ENCODE measurements at regions not wholly inside any gene's neighbourhood (a gene's known extent, or its start where the extent isn't known, plus 50 kb on each side); places are given as distances from the start of the nearest gene placed in this dataset.

DNA sequence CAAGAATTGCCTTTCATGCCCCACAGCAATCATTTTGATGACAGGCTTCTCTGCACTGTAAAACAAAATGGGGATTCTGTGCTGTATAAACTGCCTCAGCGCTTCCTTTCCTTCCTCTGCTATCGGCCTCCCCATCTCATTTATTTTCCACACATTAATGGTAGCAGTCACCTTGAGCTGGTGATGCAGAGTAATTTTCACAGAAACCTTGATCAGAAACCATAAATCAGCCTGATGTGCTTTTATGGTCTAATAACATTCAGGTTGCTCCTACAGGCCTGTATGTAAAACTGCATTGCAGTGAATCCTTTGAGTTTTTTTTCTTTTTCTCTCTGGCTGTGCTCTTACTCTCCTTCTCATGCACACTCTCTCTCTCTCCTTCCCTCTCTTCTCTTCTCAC is 578.4 kb upstream of the STXBP6 start:
- H3K14ac ChIP-seq (ENCODE audit: low read length) = no peak overlapping the region
- no peak overlapping the region for H2BK12ac ChIP-seq (ENCODE audit: low read length)
- no peak overlapping the region for H2AFZ ChIP-seq (ENCODE audit: insufficient read depth, low read length, poor library complexity)
- H3K9ac ChIP-seq (ENCODE audit: low read length) = no peak overlapping the region
- no peaks in the 10 kb centered on the region for H3K79me2 ChIP-seq (ENCODE audit: control insufficient read depth, insufficient read depth, low read length, poor library complexity)
- H3K4me3 ChIP-seq (ENCODE audit: low read depth, low read length) = no peak overlapping the region
- H3K27me3 ChIP-seq (ENCODE audit: insufficient read depth, low read length) = no peaks in the 10 kb centered on the region
- H3K9me3 ChIP-seq (ENCODE audit: insufficient read depth, low read depth, low read length) = no peaks in the 10 kb centered on the region
- H3K27ac ChIP-seq (ENCODE audit: low read depth, low read length) = no peak overlapping the region
- no peak overlapping the region for H3K4ac ChIP-seq (ENCODE audit: low read depth, low read length)
- no peaks in the 10 kb centered on the region for H3K4me1 ChIP-seq (ENCODE audit: control insufficient read depth in 1 of 2, insufficient read depth in 2 of 2, low read length in 2 of 2)
- H3K36me3 ChIP-seq (ENCODE audit: control insufficient read depth in 1 of 2, insufficient read depth in 2 of 2, low read length in 2 of 2) = no peaks in the 10 kb centered on the region
- H3K79me1 ChIP-seq (ENCODE audit: low read length) = no peaks in the 10 kb centered on the region
- H2AK5ac ChIP-seq (ENCODE audit: low read length) = no peak overlapping the region
- H4K12ac ChIP-seq (ENCODE audit: low read depth, low read length) = no peak overlapping the region
- no peak overlapping the region for H3K18ac ChIP-seq (ENCODE audit: low read length)
- H4K91ac ChIP-seq (ENCODE audit: low read depth, low read length) = no peak overlapping the region
- H2BK5ac ChIP-seq (ENCODE audit: low read depth, low read length, poor library complexity) = no peak overlapping the region
- no peak overlapping the region for H2BK120ac ChIP-seq (ENCODE audit: insufficient read depth, low read length, poor library complexity)
- no peak overlapping the region for H3K23ac ChIP-seq (ENCODE audit: low read length)
- no CpG with 5 or more reads among the region's 2 CpGs for WGBS (ENCODE audit: extremely low coverage, insufficient coverage, insufficient read length)
- no peak for DNase-seq
- H3K4me2 ChIP-seq (ENCODE audit: low read length) = no peak overlapping the region
- H4K8ac ChIP-seq (ENCODE audit: low read depth, low read length) = no peak overlapping the region

DNA sequence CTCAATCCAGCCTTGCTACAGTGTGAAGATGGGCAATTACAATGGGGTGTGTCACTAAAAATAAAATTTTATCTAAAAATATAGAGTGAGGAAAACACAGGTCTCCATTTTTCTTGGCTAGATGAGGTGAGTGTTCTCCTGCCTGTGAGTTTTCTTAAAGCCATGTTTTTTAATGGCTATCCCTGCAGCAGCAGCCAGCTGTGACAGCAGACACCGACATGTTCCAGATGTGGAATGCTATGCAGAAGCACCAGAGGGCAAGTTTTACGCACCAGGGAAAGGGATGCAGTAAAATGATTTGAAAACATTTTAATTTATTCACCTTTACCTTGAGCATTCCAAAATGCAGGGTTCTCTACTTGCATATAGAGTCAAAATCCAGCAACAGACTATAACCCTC is 577.0 kb upstream of the STXBP6 start:
- H3K36me3 ChIP-seq (ENCODE audit: control insufficient read depth in 1 of 2, insufficient read depth in 2 of 2, low read length in 2 of 2) = no peaks in the 10 kb centered on the region
- no peak overlapping the region for H3K9ac ChIP-seq (ENCODE audit: low read length)
- no peaks in the 10 kb centered on the region for H3K79me2 ChIP-seq (ENCODE audit: control insufficient read depth, insufficient read depth, low read length, poor library complexity)
- H3K27me3 ChIP-seq (ENCODE audit: insufficient read depth, low read length) = no peaks in the 10 kb centered on the region
- no CpG with 5 or more reads among the region's 2 CpGs for WGBS (ENCODE audit: extremely low coverage, insufficient coverage, insufficient read length)
- H3K4ac ChIP-seq (ENCODE audit: low read depth, low read length) = no peak overlapping the region
- no peak overlapping the region for H3K27ac ChIP-seq (ENCODE audit: low read depth, low read length)
- H2AK5ac ChIP-seq (ENCODE audit: low read length) = no peak overlapping the region
- H3K4me2 ChIP-seq (ENCODE audit: low read length) = no peak overlapping the region
- no peak overlapping the region for H4K12ac ChIP-seq (ENCODE audit: low read depth, low read length)
- H3K79me1 ChIP-seq (ENCODE audit: low read length) = no peaks in the 10 kb centered on the region
- no peak overlapping the region for H3K18ac ChIP-seq (ENCODE audit: low read length)
- H3K14ac ChIP-seq (ENCODE audit: low read length) = no peak overlapping the region
- no peak overlapping the region for H3K4me3 ChIP-seq (ENCODE audit: low read depth, low read length)
- DNase-seq = no peak
- H4K8ac ChIP-seq (ENCODE audit: low read depth, low read length) = no peak overlapping the region
- no peak overlapping the region for H2BK120ac ChIP-seq (ENCODE audit: insufficient read depth, low read length, poor library complexity)
- H3K4me1 ChIP-seq (ENCODE audit: control insufficient read depth in 1 of 2, insufficient read depth in 2 of 2, low read length in 2 of 2) = no peaks in the 10 kb centered on the region
- no peak overlapping the region for H3K23ac ChIP-seq (ENCODE audit: low read length)
- no peak overlapping the region for H2BK12ac ChIP-seq (ENCODE audit: low read length)
- no peak overlapping the region for H2AFZ ChIP-seq (ENCODE audit: insufficient read depth, low read length, poor library complexity)
- H4K91ac ChIP-seq (ENCODE audit: low read depth, low read length) = no peak overlapping the region
- H3K9me3 ChIP-seq (ENCODE audit: insufficient read depth, low read depth, low read length) = no peaks in the 10 kb centered on the region
- no peak overlapping the region for H2BK5ac ChIP-seq (ENCODE audit: low read depth, low read length, poor library complexity)

DNA sequence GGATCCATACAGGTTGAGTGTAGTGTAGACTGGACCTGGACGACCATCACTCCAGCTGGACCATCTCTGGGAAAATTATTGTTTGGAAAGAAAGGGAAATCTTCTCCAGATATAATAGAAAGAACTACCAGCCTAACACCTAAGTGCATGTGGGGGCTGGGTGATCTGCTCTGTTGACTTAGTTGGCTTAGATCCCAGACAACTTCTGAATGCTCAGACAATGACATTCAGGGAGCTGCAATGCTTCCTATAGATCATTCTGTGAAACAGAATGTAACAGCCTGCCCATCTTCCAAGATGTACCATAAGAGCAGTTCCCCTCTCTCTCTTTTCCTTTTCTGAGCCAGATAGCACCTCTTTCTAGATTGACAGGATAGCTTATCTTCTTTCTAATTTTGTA is 572.8 kb upstream of the STXBP6 start:
- no peak overlapping the region for H3K4ac ChIP-seq (ENCODE audit: low read depth, low read length)
- H3K4me1 ChIP-seq (ENCODE audit: control insufficient read depth in 1 of 2, insufficient read depth in 2 of 2, low read length in 2 of 2) = no peaks in the 10 kb centered on the region
- no peak overlapping the region for H2BK12ac ChIP-seq (ENCODE audit: low read length)
- no peak overlapping the region for H3K23ac ChIP-seq (ENCODE audit: low read length)
- H3K18ac ChIP-seq (ENCODE audit: low read length) = no peak overlapping the region
- H2AFZ ChIP-seq (ENCODE audit: insufficient read depth, low read length, poor library complexity) = no peak overlapping the region
- H3K9ac ChIP-seq (ENCODE audit: low read length) = peak overlapping the region; percentile 66
- no peaks in the 10 kb centered on the region for H3K27me3 ChIP-seq (ENCODE audit: insufficient read depth, low read length)
- H3K79me2 ChIP-seq (ENCODE audit: control insufficient read depth, insufficient read depth, low read length, poor library complexity) = no peaks in the 10 kb centered on the region
- no CpG with 5 or more reads among the region's 1 CpG for WGBS (ENCODE audit: extremely low coverage, insufficient coverage, insufficient read length)
- no peak overlapping the region for H2BK5ac ChIP-seq (ENCODE audit: low read depth, low read length, poor library complexity)
- H3K79me1 ChIP-seq (ENCODE audit: low read length) = no peaks in the 10 kb centered on the region
- H3K9me3 ChIP-seq (ENCODE audit: insufficient read depth, low read depth, low read length) = no peaks in the 10 kb centered on the region
- H3K14ac ChIP-seq (ENCODE audit: low read length) = no peak overlapping the region
- no peak overlapping the region for H3K4me3 ChIP-seq (ENCODE audit: low read depth, low read length)
- H4K91ac ChIP-seq (ENCODE audit: low read depth, low read length) = no peak overlapping the region
- no peak for DNase-seq
- H4K12ac ChIP-seq (ENCODE audit: low read depth, low read length) = no peak overlapping the region
- H3K27ac ChIP-seq (ENCODE audit: low read depth, low read length) = no peak overlapping the region
- no peak overlapping the region for H3K4me2 ChIP-seq (ENCODE audit: low read length)
- H2BK120ac ChIP-seq (ENCODE audit: insufficient read depth, low read length, poor library complexity) = no peak overlapping the region
- H3K36me3 ChIP-seq (ENCODE audit: control insufficient read depth in 1 of 2, insufficient read depth in 2 of 2, low read length in 2 of 2) = no peaks in the 10 kb centered on the region
- no peak overlapping the region for H2AK5ac ChIP-seq (ENCODE audit: low read length)
- H4K8ac ChIP-seq (ENCODE audit: low read depth, low read length) = no peak overlapping the region

DNA sequence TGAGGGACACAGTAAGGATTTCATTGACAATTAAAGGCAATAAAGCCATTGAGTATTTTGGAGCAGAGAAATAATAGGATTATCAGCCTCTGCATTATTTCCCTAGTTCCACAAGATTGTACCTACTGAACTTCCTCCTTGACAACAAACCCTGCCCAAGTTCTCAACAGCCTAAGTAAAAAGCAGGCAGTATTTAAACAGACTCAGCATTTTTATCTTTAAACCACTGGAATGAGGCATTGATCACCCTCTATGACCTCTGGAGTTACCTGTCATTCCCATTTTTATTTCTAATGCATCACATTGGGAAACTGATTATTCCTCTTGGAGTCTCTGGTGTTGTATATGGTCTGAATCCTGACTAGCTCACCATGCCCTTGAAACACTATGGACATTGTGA is 570.6 kb upstream of the STXBP6 start:
- H2AK5ac ChIP-seq (ENCODE audit: low read length) = no peak overlapping the region
- H3K4ac ChIP-seq (ENCODE audit: low read depth, low read length) = no peak overlapping the region
- H2AFZ ChIP-seq (ENCODE audit: insufficient read depth, low read length, poor library complexity) = no peak overlapping the region
- no peak overlapping the region for H4K91ac ChIP-seq (ENCODE audit: low read depth, low read length)
- DNase-seq = no peak
- H3K23ac ChIP-seq (ENCODE audit: low read length) = no peak overlapping the region
- no peak overlapping the region for H3K4me2 ChIP-seq (ENCODE audit: low read length)
- H2BK12ac ChIP-seq (ENCODE audit: low read length) = no peak overlapping the region
- no peak overlapping the region for H3K9ac ChIP-seq (ENCODE audit: low read length)
- H2BK120ac ChIP-seq (ENCODE audit: insufficient read depth, low read length, poor library complexity) = no peak overlapping the region
- H3K4me3 ChIP-seq (ENCODE audit: low read depth, low read length) = no peak overlapping the region
- no peaks in the 10 kb centered on the region for H3K27me3 ChIP-seq (ENCODE audit: insufficient read depth, low read length)
- no peak overlapping the region for H3K14ac ChIP-seq (ENCODE audit: low read length)
- peaks cover 4% of the 10 kb centered on the region for H3K9me3 ChIP-seq (ENCODE audit: insufficient read depth, low read depth, low read length)
- H2BK5ac ChIP-seq (ENCODE audit: low read depth, low read length, poor library complexity) = no peak overlapping the region
- no peaks in the 10 kb centered on the region for H3K79me2 ChIP-seq (ENCODE audit: control insufficient read depth, insufficient read depth, low read length, poor library complexity)
- no peak overlapping the region for H4K8ac ChIP-seq (ENCODE audit: low read depth, low read length)
- no peaks in the 10 kb centered on the region for H3K36me3 ChIP-seq (ENCODE audit: control insufficient read depth in 1 of 2, insufficient read depth in 2 of 2, low read length in 2 of 2)
- H4K12ac ChIP-seq (ENCODE audit: low read depth, low read length) = no peak overlapping the region
- H3K18ac ChIP-seq (ENCODE audit: low read length) = no peak overlapping the region
- H3K79me1 ChIP-seq (ENCODE audit: low read length) = no peaks in the 10 kb centered on the region
- no peak overlapping the region for H3K27ac ChIP-seq (ENCODE audit: low read depth, low read length)
- H3K4me1 ChIP-seq (ENCODE audit: control insufficient read depth in 1 of 2, insufficient read depth in 2 of 2, low read length in 2 of 2) = no peaks in the 10 kb centered on the region

DNA sequence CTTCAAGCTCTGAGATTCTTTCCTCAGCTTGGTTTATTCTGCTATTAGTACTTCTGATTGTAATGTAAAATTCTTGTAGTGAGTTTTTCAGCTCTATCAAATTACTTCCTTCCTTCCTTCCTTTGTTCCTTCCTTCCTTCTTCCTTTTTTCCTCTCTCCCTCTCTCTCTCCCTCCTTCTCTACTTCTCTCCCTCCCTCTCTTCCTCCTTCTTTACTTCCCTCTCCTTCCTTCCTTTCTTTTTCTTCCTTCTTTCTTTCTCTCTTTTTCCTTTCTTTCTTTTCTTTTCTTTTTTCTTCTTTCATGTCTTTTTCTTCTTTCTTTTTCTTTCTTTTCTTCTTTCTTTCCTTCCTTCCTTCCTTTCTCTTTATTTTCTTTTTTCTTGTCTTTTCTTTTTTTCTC is 565.2 kb upstream of the STXBP6 start:
- Histone ChIP-seq H3K27ac (ENCODE audit: low read depth, low read length) (no peak overlapping the region), H3K27me3 (ENCODE audit: insufficient read depth, low read length) (no peaks in the 10 kb centered on the region)

More for the DNA sequence above, 565.2 kb upstream of the STXBP6 start:
- no peak overlapping the region for H3K18ac ChIP-seq (ENCODE audit: low read length)
- no peaks in the 10 kb centered on the region for H3K79me2 ChIP-seq (ENCODE audit: control insufficient read depth, insufficient read depth, low read length, poor library complexity)
- H3K9ac ChIP-seq (ENCODE audit: low read length) = no peak overlapping the region
- no peak overlapping the region for H4K8ac ChIP-seq (ENCODE audit: low read depth, low read length)
- H2BK5ac ChIP-seq (ENCODE audit: low read depth, low read length, poor library complexity) = no peak overlapping the region
- no peak overlapping the region for H4K91ac ChIP-seq (ENCODE audit: low read depth, low read length)
- no peaks in the 10 kb centered on the region for H3K36me3 ChIP-seq (ENCODE audit: control insufficient read depth in 1 of 2, insufficient read depth in 2 of 2, low read length in 2 of 2)
- H3K79me1 ChIP-seq (ENCODE audit: low read length) = no peaks in the 10 kb centered on the region
- H4K12ac ChIP-seq (ENCODE audit: low read depth, low read length) = no peak overlapping the region
- no peak overlapping the region for H2AFZ ChIP-seq (ENCODE audit: insufficient read depth, low read length, poor library complexity)
- no peak overlapping the region for H2BK120ac ChIP-seq (ENCODE audit: insufficient read depth, low read length, poor library complexity)
- no peak overlapping the region for H3K23ac ChIP-seq (ENCODE audit: low read length)
- H2BK12ac ChIP-seq (ENCODE audit: low read length) = no peak overlapping the region
- no peak for DNase-seq
- H3K4ac ChIP-seq (ENCODE audit: low read depth, low read length) = no peak overlapping the region
- H3K4me3 ChIP-seq (ENCODE audit: low read depth, low read length) = no peak overlapping the region
- no peaks in the 10 kb centered on the region for H3K4me1 ChIP-seq (ENCODE audit: control insufficient read depth in 1 of 2, insufficient read depth in 2 of 2, low read length in 2 of 2)
- H2AK5ac ChIP-seq (ENCODE audit: low read length) = no peak overlapping the region
- no peak overlapping the region for H3K14ac ChIP-seq (ENCODE audit: low read length)
- H3K4me2 ChIP-seq (ENCODE audit: low read length) = no peak overlapping the region
- H3K9me3 ChIP-seq (ENCODE audit: insufficient read depth, low read depth, low read length) = peaks cover 4% of the 10 kb centered on the region
